Right lobe of liver (tissue), 6 donors: ENCODE measurements at regions not wholly inside any gene's neighbourhood (a gene's known extent, or its start where the extent isn't known, plus 50 kb on each side); places are given as distances from the start of the nearest gene placed in this dataset.
A peak's percentile ranks its signal among the peaks of the same experiment; 100 is the strongest.
"Not testable (repeated sequence)": the region's sequence is repeated elsewhere in the genome, so short reads cannot be mapped to it uniquely, and the experiment has no call there.

Experiments
- ATAC-seq, 4 donors: fragments of 200-7000 bp; cut with Tn5 transposase; one replicate each; pipeline ENCODE4 v1.9.1; 2020; ENCODE audit warnings: mild to moderate bottlenecking in 4 of 4, moderate library complexity in 4 of 4
- DNase-seq, 3 donors: peaks; one replicate each; pipeline ENCODE4 v3.0.0-alpha.2; 2020
- H3K27ac ChIP-seq, 3 donors: fragments of 200-600 bp; one replicate each; pipeline ENCODE4 v1.8.0; 2022
- H3K27me3 ChIP-seq, 2 donors: fragments of 200-600 bp; one replicate each; pipeline ENCODE4 v1.8.0; 2022
- H3K36me3 ChIP-seq, 4 donors: fragments of 200-600 bp; sonication (generic) in 1 of 4; one replicate each; pipeline versions ENCODE4 v1.5.1 to v1.8.0; 2017 to 2022; ENCODE audit warnings: control low read depth in 1 of 4
- H3K4me1 ChIP-seq, 4 donors: fragments of 200-600 bp; sonication (generic) in 1 of 4; one replicate each; pipeline versions ENCODE4 v1.5.1 to v1.8.0; 2017 to 2022; ENCODE audit warnings: control low read depth in 1 of 4
- H3K4me3 ChIP-seq, 3 donors: fragments of 200-600 bp; one replicate each; pipeline ENCODE4 v1.8.0; 2022
- H3K9me3 ChIP-seq, 4 donors: fragments of 200-600 bp; sonication (generic) in 1 of 4; one replicate each; pipeline versions ENCODE4 v1.5.1 to v1.8.0; 2017 to 2022; ENCODE audit warnings: control low read depth in 1 of 4
- POLR2A ChIP-seq: fragments of 450-650 bp; IDR thresholded peaks from one replicate; pipeline ENCODE4 v1.6.1; 2017; ENCODE audit warnings: antibody characterized with exemption, mild to moderate bottlenecking
- WGBS: methylation state at CpG from one replicate; pipeline ENCODE4 v1.1.6; 2018; ENCODE audit warnings: low coverage, low lambda C conversion rate; ENCODE audit not compliant: insufficient coverage; ENCODE audit errors: missing lambda C conversion rate; 5-methylcytosine and 5-hydroxymethylcytosine counted together
- intact Hi-C, 2 donors: fragments of 100-400 bp; cut with DNase I; formaldehyde crosslinking; loops; one replicate each; pipeline versions ENCODE4 v1.11.2 to v1.14.1; 2022
- TF ChIP-seq, protein P1 (sequence below), 4 donors: fragments of 200-600 bp in 3 of 4; fragments of 450-650 bp in 1 of 4; IDR thresholded peaks; one replicate each; pipeline versions ENCODE4 v1.5.1 to v1.8.0; 2016 to 2022; ENCODE audit warnings: antibody characterized with exemption in 4 of 4, mild to moderate bottlenecking in 2 of 4
- donor health status: DM: no; HTN: yes; CAD: no.
- donor health status: DM: no; HTN: no; CAD: no.
- donor health status: DM: no; HTN: no; CAD: no.
- donor health status: DM: no; HTN: yes; CAD: no.
- donor health status: DM: no; HTN: yes; CAD: no.

DNA sequence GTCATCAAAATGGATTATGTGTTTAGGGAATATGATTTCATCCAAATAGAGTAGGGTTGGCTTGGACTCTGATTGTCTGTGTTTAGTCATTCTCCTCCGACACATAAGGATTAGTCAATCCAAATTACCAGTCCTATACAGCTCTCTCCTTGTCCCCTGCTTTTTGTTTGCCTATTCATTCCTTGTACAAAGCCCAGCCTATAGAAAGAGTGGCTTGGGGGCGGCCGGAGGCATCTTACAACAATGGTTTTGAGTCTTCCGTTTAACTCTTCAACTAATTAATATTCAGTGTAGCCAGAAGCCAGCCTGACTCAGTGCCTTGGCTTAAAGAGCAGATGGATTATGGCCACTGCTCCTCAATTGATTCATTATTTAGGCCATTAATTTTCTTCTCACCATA is 796.6 kb upstream of the POU3F4 start:
- Histone ChIP-seq H3K4me1 (no peaks in the 10 kb centered on the region), H3K4me3 (no peak overlapping the region), H3K9me3 (no peaks in the 10 kb centered on the region), H3K36me3 (no peaks in the 10 kb centered on the region), H3K27me3 (peaks cover 0 to 3% of the 10 kb centered on the region in 2 donors), H3K27ac (no peak overlapping the region)
- intact Hi-C loops: no loop called here
- TF ChIP-seq POLR2A: no peak
- TF ChIP-seq, protein P1, sequence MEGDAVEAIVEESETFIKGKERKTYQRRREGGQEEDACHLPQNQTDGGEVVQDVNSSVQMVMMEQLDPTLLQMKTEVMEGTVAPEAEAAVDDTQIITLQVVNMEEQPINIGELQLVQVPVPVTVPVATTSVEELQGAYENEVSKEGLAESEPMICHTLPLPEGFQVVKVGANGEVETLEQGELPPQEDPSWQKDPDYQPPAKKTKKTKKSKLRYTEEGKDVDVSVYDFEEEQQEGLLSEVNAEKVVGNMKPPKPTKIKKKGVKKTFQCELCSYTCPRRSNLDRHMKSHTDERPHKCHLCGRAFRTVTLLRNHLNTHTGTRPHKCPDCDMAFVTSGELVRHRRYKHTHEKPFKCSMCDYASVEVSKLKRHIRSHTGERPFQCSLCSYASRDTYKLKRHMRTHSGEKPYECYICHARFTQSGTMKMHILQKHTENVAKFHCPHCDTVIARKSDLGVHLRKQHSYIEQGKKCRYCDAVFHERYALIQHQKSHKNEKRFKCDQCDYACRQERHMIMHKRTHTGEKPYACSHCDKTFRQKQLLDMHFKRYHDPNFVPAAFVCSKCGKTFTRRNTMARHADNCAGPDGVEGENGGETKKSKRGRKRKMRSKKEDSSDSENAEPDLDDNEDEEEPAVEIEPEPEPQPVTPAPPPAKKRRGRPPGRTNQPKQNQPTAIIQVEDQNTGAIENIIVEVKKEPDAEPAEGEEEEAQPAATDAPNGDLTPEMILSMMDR (IDR thresholded peaks at IDR 0.05): no peak
- no peak for ATAC-seq
- no peak for DNase-seq
- WGBS: 59% methylated on average over 4 of the region's 4 CpGs

DNA sequence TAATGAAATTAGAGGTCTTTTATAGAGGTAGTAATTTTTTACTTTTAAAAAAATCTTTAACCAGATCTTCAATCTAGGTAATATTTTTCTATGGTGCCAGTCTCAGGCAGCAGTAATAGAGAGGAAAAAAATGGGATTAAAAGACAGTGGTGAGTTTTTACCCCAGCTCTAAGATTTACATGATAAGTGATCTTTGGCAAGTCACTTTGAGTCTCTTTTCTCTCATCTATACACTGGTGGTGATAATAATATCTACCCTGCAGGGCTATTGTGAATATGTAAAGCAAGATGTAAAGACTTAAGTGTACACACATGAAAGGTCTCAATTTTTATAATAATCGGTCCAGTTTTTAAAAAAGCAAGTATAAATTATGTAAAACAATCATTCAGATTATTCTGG is 786.2 kb upstream of the POU3F4 start:
- WGBS: 38% methylated on average over 1 of the region's 1 CpG
- TF ChIP-seq, protein P1 (IDR thresholded peaks at IDR 0.05): no peak
- TF ChIP-seq POLR2A: no peak

DNA sequence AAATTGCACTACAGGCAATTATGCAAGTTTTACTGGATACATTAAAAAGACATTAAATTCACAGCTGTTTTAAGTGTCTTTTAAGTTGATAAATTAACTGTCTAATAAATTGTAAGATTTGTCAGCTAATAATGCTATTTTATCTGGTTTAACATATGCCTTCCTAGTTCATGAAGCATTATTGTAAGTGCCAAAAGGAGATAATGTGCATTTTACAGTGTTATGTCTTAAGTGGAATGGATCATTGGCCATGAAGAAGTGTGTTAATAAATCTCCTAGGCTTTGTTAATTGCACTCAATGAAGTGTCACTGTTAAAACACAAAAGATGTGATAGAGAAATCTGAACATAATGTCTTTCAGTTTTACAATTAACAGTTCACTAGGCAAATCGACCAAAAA is 784.3 kb upstream of the POU3F4 start:
- Histone ChIP-seq H3K27ac (no peak overlapping the region), H3K36me3 (no peaks in the 10 kb centered on the region), H3K9me3 (no peaks in the 10 kb centered on the region), H3K4me3 (no peak overlapping the region), H3K4me1 (no peaks in the 10 kb centered on the region), H3K27me3 (no peaks in the 10 kb centered on the region)
- intact Hi-C loops: no loop called here
- no peak for ATAC-seq
- no peak for TF ChIP-seq POLR2A
- TF ChIP-seq, protein P1 (IDR thresholded peaks at IDR 0.05): no peak
- WGBS: 17% methylated on average over 1 of the region's 1 CpG
- no peak for DNase-seq

More for the DNA sequence above, 786.2 kb upstream of the POU3F4 start:
- no peak overlapping the region for H3K27ac ChIP-seq
- no peak overlapping the region for H3K4me3 ChIP-seq
- no peaks in the 10 kb centered on the region for H3K9me3 ChIP-seq
- intact Hi-C loops: no loop called here
- H3K4me1 ChIP-seq: no peaks in the 10 kb centered on the region
- no peak for ATAC-seq
- no peak for DNase-seq
- H3K36me3 ChIP-seq: no peaks in the 10 kb centered on the region
- H3K27me3 ChIP-seq: no peaks in the 10 kb centered on the region

DNA sequence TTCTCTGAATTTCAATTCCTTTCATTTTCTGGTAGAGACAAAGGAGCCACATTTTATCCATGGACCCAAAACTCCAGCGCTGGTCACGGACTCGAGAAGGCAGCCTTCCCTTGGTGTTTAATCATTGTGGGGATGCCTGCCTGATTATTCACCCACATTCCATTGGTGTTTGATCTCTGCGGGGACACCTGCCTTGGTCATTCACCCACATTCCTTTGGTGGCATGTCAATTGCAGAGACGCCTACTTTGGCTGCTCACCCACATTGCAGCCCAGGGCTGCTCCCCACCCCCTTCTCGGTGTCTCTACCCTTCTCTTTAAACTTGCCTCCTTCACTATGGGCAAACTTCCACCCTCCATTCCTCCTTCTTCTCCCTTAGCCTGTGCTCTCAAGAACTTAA is 780.7 kb upstream of the POU3F4 start:
- H3K9me3 ChIP-seq, DNase-seq, H3K4me1 ChIP-seq, intact Hi-C loops, H3K36me3 ChIP-seq, ATAC-seq, H3K4me3 ChIP-seq, H3K27me3 ChIP-seq, H3K27ac ChIP-seq: not testable (repeated sequence)
- 60% methylated on average over 1 of the region's 6 CpGs for WGBS

DNA sequence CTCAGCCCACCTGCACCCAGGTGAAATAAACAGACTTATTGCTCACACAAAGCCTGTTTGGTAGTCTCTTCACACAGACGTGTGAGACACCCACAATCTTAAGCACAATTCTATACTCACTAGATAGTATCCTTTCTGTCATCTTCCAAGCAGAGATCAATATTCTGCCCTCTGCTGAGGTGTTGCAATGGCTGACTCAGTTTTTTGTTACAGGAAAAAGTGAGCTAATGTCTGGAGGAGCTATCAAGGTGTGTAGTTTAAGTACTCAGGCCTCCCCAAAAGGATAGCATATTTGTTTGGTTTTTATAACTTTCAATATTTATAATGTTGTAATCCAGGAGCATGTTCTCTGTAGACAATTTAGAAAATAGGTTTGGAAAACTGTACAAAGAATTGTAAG is 775.2 kb upstream of the POU3F4 start:
- H3K36me3 ChIP-seq: no peaks in the 10 kb centered on the region
- no peak for TF ChIP-seq POLR2A
- TF ChIP-seq, protein P1 (IDR thresholded peaks at IDR 0.05): no peak
- WGBS: 25% methylated on average over 1 of the region's 1 CpG
- peak in 1 of 4 donors; percentile 27 for ATAC-seq
- H3K9me3 ChIP-seq: no peaks in the 10 kb centered on the region
- no peaks in the 10 kb centered on the region for H3K27me3 ChIP-seq
- no peak for DNase-seq
- H3K4me3 ChIP-seq: no peak overlapping the region
- H3K4me1 ChIP-seq: no peaks in the 10 kb centered on the region
- intact Hi-C loops: no loop called here
- H3K27ac ChIP-seq: no peak overlapping the region
